BLaER1 (cell line): ENCODE measurements at regions not wholly inside any gene's neighbourhood (a gene's known extent, or its start where the extent isn't known, plus 50 kb on each side); places are given as distances from the start of the nearest gene placed in this dataset.
A peak's percentile ranks its signal among the peaks of the same experiment; 100 is the strongest.
"Not testable (repeated sequence)": the region's sequence is repeated elsewhere in the genome, so short reads cannot be mapped to it uniquely, and the experiment has no call there.

Experiments
- H3K27ac ChIP-seq: shearing (Covaris generic); formaldehyde crosslinking; 2 replicates; pipeline ENCODE4 v1.8.1; 2022
- H3K27me3 ChIP-seq: shearing (Covaris generic); formaldehyde crosslinking; 2 replicates; pipeline ENCODE4 v1.8.1; 2022
- H3K36me3 ChIP-seq: shearing (Covaris generic); formaldehyde crosslinking; 2 replicates; pipeline ENCODE4 v1.8.1; 2022
- H3K4me1 ChIP-seq: shearing (Covaris generic); formaldehyde crosslinking; 2 replicates; pipeline ENCODE4 v1.8.1; 2022
- H3K4me2 ChIP-seq: shearing (Covaris generic); formaldehyde crosslinking; 2 replicates; pipeline ENCODE4 v1.8.1; 2022
- H3K4me3 ChIP-seq: shearing (Covaris generic); formaldehyde crosslinking; 2 replicates; pipeline ENCODE4 v1.8.1; 2022
- H3K9ac ChIP-seq: shearing (Covaris generic); formaldehyde crosslinking; 2 replicates; pipeline ENCODE4 v1.8.1; 2022
- H3K9me3 ChIP-seq: shearing (Covaris generic); formaldehyde crosslinking; 2 replicates; pipeline ENCODE4 v1.8.1; 2022
- H4K20me1 ChIP-seq: shearing (Covaris generic); formaldehyde crosslinking; 2 replicates; pipeline ENCODE4 v1.8.1; 2022
- Cebpa-rat ChIP-seq: shearing (Covaris generic); IDR thresholded peaks from 2 replicates; pipeline ENCODE4 v1.8.1; 2022

- H3K27ac ChIP-seq: no peak overlapping the region
- no peaks in the 10 kb centered on the region for H3K27me3 ChIP-seq
- peaks cover 24% of the 10 kb centered on the region for H3K4me1 ChIP-seq
- no peaks in the 10 kb centered on the region for H3K9me3 ChIP-seq
- no peak for TF ChIP-seq Cebpa-rat
- no peak overlapping the region for H3K4me2 ChIP-seq
- no peak overlapping the region for H3K9ac ChIP-seq
- no peaks in the 10 kb centered on the region for H3K36me3 ChIP-seq
- H3K4me3 ChIP-seq: no peak overlapping the region
- no peaks in the 10 kb centered on the region for H4K20me1 ChIP-seq
These were observed 199.7 kb downstream of the CRLF2 start for GRCh38 chrX:1012678-1013300.

- no peak overlapping the region for H3K4me2 ChIP-seq
- no peaks in the 10 kb centered on the region for H3K9me3 ChIP-seq
- H3K36me3 ChIP-seq: no peaks in the 10 kb centered on the region
- H4K20me1 ChIP-seq: no peaks in the 10 kb centered on the region
- H3K27me3 ChIP-seq: no peaks in the 10 kb centered on the region
- H3K9ac ChIP-seq: no peak overlapping the region
- TF ChIP-seq Cebpa-rat: no peak
- no peak overlapping the region for H3K27ac ChIP-seq
- H3K4me3 ChIP-seq: no peak overlapping the region
- H3K4me1 ChIP-seq: peaks cover 24% of the 10 kb centered on the region
These were observed 200.7 kb downstream of the CRLF2 start for GRCh38 chrX:1011691-1012283.

DNA sequence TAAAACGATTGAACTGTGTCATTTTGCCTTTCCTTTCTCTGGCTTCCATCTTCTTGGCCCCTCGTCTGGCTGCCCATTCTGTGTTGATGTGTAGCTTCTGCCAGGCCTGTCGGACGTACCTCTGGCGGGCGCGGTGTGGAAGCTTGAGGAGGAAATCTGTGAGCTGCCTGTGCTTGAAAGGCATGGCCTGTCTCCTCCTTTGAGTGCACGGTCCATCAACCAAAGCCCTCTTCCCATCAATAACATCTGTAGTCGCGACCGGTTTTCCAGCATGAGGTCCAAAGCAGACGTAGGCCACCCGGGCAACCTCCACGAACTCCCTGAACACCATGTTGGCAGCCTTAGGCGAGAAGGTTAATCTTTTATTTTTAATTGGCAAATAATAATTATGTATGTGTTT lies 202.7 kb downstream of the CRLF2 start:
- Histone ChIP-seq H3K9me3 (no peaks in the 10 kb centered on the region), H3K27ac (no peak overlapping the region), H4K20me1 (no peaks in the 10 kb centered on the region), H3K36me3 (no peaks in the 10 kb centered on the region), H3K9ac (no peak overlapping the region), H3K27me3 (no peaks in the 10 kb centered on the region), H3K4me2 (peak overlapping the region; percentile 31), H3K4me1 (peaks cover 24% of the 10 kb centered on the region), H3K4me3 (no peak overlapping the region)
- no peak for TF ChIP-seq Cebpa-rat

GRCh38 chrX:1006156-1006730 lies 206.2 kb downstream of the CRLF2 start:
- no peak overlapping the region for H3K9ac ChIP-seq
- no peak overlapping the region for H3K4me3 ChIP-seq
- no peak overlapping the region for H3K4me2 ChIP-seq
- no peak for TF ChIP-seq Cebpa-rat
- no peaks in the 10 kb centered on the region for H4K20me1 ChIP-seq
- H3K27me3 ChIP-seq: no peaks in the 10 kb centered on the region
- H3K4me1 ChIP-seq: peaks cover 24% of the 10 kb centered on the region
- H3K27ac ChIP-seq: no peak overlapping the region
- H3K9me3 ChIP-seq: no peaks in the 10 kb centered on the region
- H3K36me3 ChIP-seq: no peaks in the 10 kb centered on the region

GRCh38 chrX:1002611-1003010 lies 209.8 kb downstream of the CRLF2 start:
- Histone ChIP-seq H3K36me3 (no peaks in the 10 kb centered on the region), H3K4me2 (no peak overlapping the region), H3K4me1 (peaks cover 25% of the 10 kb centered on the region), H3K27me3 (no peaks in the 10 kb centered on the region), H3K27ac (no peak overlapping the region), H3K9me3 (no peaks in the 10 kb centered on the region), H4K20me1 (no peaks in the 10 kb centered on the region), H3K4me3 (no peak overlapping the region), H3K9ac (no peak overlapping the region)
- TF ChIP-seq Cebpa-rat: no peak

GRCh38 chrX:997631-998137 lies 214.8 kb downstream of the CRLF2 start:
- H3K9ac ChIP-seq: no peak overlapping the region; the same call in 1 of the 2 replicates
- no peaks in the 10 kb centered on the region for H3K27me3 ChIP-seq
- peaks cover 32% of the 10 kb centered on the region for H3K4me1 ChIP-seq
- no peak for TF ChIP-seq Cebpa-rat
- no peak overlapping the region for H3K4me3 ChIP-seq
- H3K9me3 ChIP-seq: peaks cover 17% of the 10 kb centered on the region
- peaks cover 7% of the 10 kb centered on the region for H3K36me3 ChIP-seq
- H3K27ac ChIP-seq: peak overlapping the region; percentile 50
- no peaks in the 10 kb centered on the region for H4K20me1 ChIP-seq
- H3K4me2 ChIP-seq: peak overlapping the region; percentile 72

GRCh38 chrX:994780-995179 lies 217.7 kb downstream of the CRLF2 start:
- TF ChIP-seq Cebpa-rat: no peak
- peaks cover 32% of the 10 kb centered on the region for H3K9me3 ChIP-seq
- H3K4me3 ChIP-seq: no peak overlapping the region
- H3K36me3 ChIP-seq: peaks cover 7% of the 10 kb centered on the region
- H3K9ac ChIP-seq: no peak overlapping the region
- peaks cover 36% of the 10 kb centered on the region for H3K4me1 ChIP-seq
- H3K27ac ChIP-seq: no peak overlapping the region
- H4K20me1 ChIP-seq: no peaks in the 10 kb centered on the region
- H3K4me2 ChIP-seq: no peak overlapping the region
- no peaks in the 10 kb centered on the region for H3K27me3 ChIP-seq

DNA sequence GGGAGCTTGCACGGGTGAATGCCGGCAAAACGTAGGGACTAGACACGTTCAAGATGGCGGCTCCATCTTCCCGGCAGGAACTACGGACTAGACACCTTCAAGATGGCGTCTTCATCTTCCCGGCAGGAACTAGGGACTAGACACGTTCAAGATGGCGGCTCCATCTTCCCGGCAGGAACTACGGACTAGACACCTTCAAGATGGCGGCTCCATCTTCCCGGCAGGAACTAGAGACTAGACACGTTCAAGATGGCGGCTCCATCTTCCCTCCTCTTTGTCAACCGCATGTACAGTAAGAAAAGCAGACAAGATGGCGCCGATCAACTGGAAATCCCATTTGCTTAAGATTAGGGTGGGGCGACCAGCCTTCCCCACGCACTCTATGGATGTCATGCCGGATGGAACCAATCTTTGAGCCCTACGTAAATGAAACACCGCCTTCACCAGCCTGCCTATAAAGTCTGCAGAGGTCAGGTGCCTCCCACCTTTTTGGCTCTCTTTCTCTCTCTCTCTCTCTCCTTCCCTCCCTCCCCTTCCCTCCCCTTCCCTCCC lies 222.4 kb downstream of the CRLF2 start:
- H4K20me1 ChIP-seq: no peaks in the 10 kb centered on the region
- H3K4me2 ChIP-seq: peak overlapping the region; percentile 80
- H3K4me3 ChIP-seq: peak overlapping the region; percentile 63
- H3K36me3 ChIP-seq: peaks cover 7% of the 10 kb centered on the region
- H3K27me3 ChIP-seq: no peaks in the 10 kb centered on the region
- H3K9ac ChIP-seq: peak overlapping the region; percentile 69; the same call in 1 of the 2 replicates
- H3K9me3 ChIP-seq: peaks cover 31% of the 10 kb centered on the region
- peak overlapping the region; percentile 72 for H3K27ac ChIP-seq
- peaks cover 12% of the 10 kb centered on the region for H3K4me1 ChIP-seq
- no peak for TF ChIP-seq Cebpa-rat

DNA sequence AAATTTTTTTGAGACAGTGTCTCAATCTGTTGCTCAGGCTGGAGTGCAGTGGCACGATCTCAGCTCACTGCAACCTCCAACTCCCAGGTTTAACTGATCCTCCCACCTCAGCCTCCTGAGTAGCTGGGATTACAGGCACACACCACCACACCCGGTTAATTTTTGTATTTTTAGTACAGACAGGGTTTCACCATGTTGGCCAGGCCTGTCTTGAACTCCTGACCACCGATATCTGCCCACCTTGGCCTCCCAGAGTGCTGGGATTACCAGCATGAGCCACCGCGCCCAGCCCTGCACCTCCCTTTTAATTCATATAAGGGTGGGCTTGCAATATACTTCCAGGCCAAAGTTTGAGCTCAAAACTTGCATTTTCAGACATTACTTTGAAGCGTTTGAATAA lies 223.9 kb downstream of the CRLF2 start:
- not testable (repeated sequence) for H3K27me3 ChIP-seq, H3K4me3 ChIP-seq, H3K36me3 ChIP-seq, H4K20me1 ChIP-seq, H3K27ac ChIP-seq, H3K4me2 ChIP-seq, H3K9ac ChIP-seq
- peaks cover 12% of the 10 kb centered on the region for H3K4me1 ChIP-seq
- H3K9me3 ChIP-seq: peaks cover 42% of the 10 kb centered on the region
